SK-N-SH treated with all-trans-retinoic acid at 6 μM for 48 hours (cell line): ENCODE measurements at regions not wholly inside any gene's neighbourhood (a gene's known extent, or its start where the extent isn't known, plus 50 kb on each side); places are given as distances from the start of the nearest gene placed in this dataset.

Experiments used
- ATAC-seq: fragments of 200-7000 bp; cut with Tn5 transposase; 3 replicates; pipeline ENCODE4 v1.9.1; 2020; ENCODE audit warnings: mild to moderate bottlenecking, moderate library complexity
- BACH2 ChIP-seq: fragments of 250-450 bp; sonication (Bioruptor Pico); IDR thresholded peaks from 2 replicates; pipeline ENCODE4 v1.9.0; 2021; ENCODE audit warnings: mild to moderate bottlenecking, borderline replicate concordance
- CREB5 ChIP-seq: fragments of 250-450 bp; sonication (Bioruptor Pico); IDR thresholded peaks from 2 replicates; pipeline ENCODE4 v1.5.1; 2020; ENCODE audit warnings: low read depth, mild to moderate bottlenecking, moderate library complexity
- CSDC2 ChIP-seq: fragments of 250-450 bp; sonication (Bioruptor Pico); IDR thresholded peaks from 2 replicates; pipeline ENCODE4 v1.5.0; 2020; ENCODE audit warnings: mild to moderate bottlenecking, moderate library complexity
- CSRNP3 ChIP-seq: fragments of 250-450 bp; sonication (Bioruptor Pico); IDR thresholded peaks from 2 replicates; pipeline ENCODE4 v1.5.1; 2021; ENCODE audit warnings: mild to moderate bottlenecking, moderate library complexity
- ESRRG ChIP-seq: fragments of 250-450 bp; sonication (Bioruptor Pico); IDR thresholded peaks from 2 replicates; pipeline ENCODE4 v1.6.1; 2021; ENCODE audit warnings: mild to moderate bottlenecking
- ISL1 ChIP-seq: fragments of 250-450 bp; sonication (Bioruptor Pico); IDR thresholded peaks from 2 replicates; pipeline ENCODE4 v2.1.2; 2022; ENCODE audit warnings: mild to moderate bottlenecking, moderate library complexity
- OSR1 ChIP-seq: fragments of 250-450 bp; sonication (Bioruptor Pico); IDR thresholded peaks from 2 replicates; pipeline ENCODE4 v1.8.0; 2022; ENCODE audit warnings: moderate library complexity, mild to moderate bottlenecking, inconsistent platforms
- PPARA ChIP-seq: fragments of 250-450 bp; sonication (Bioruptor Pico); IDR thresholded peaks from 2 replicates; pipeline ENCODE4 v1.5.0; 2020; ENCODE audit warnings: mild to moderate bottlenecking, borderline replicate concordance
- RARB ChIP-seq: fragments of 250-450 bp; sonication (Bioruptor Pico); IDR thresholded peaks from 2 replicates; pipeline ENCODE4 v1.8.0; 2021; ENCODE audit warnings: mild to moderate bottlenecking, moderate library complexity
- SNAI2 ChIP-seq: fragments of 250-450 bp; sonication (Bioruptor Pico); IDR thresholded peaks from 2 replicates; pipeline ENCODE4 v1.5.0; 2020; ENCODE audit warnings: mild to moderate bottlenecking, moderate library complexity
- TCF4 ChIP-seq: fragments of 250-450 bp; sonication (Bioruptor Pico); IDR thresholded peaks from 2 replicates; pipeline ENCODE4 v1.8.0; 2021; ENCODE audit warnings: mild to moderate bottlenecking, moderate library complexity, borderline replicate concordance
- TOX ChIP-seq: fragments of 250-450 bp; sonication (Bioruptor Pico); IDR thresholded peaks from 2 replicates; pipeline ENCODE4 v1.8.0; 2021; ENCODE audit warnings: mild to moderate bottlenecking, moderate library complexity, borderline replicate concordance
- ZC3H10 ChIP-seq: fragments of 250-450 bp; sonication (Bioruptor Pico); IDR thresholded peaks from 2 replicates; pipeline ENCODE4 v1.5.1; 2021; ENCODE audit warnings: mild to moderate bottlenecking, moderate library complexity
- ZFP3 ChIP-seq: fragments of 250-450 bp; sonication (Bioruptor Pico); IDR thresholded peaks from 2 replicates; pipeline ENCODE4 v1.5.0; 2020; ENCODE audit warnings: mild to moderate bottlenecking, moderate library complexity
- ZFP30 ChIP-seq: fragments of 450-650 bp; formaldehyde crosslinking; IDR thresholded peaks from 2 replicates; pipeline ENCODE4 v1.5.0; 2022; ENCODE audit warnings: mild to moderate bottlenecking, moderate library complexity
- ZNF565 ChIP-seq: fragments of 450-650 bp; formaldehyde crosslinking; conservative IDR thresholded peaks from 2 replicates; pipeline ENCODE4 v1.5.0; 2020; ENCODE audit warnings: low read depth, mild to moderate bottlenecking, moderate library complexity
- ZNF70 ChIP-seq: fragments of 450-650 bp; formaldehyde crosslinking; IDR thresholded peaks from 2 replicates; pipeline ENCODE4 v1.5.0; 2020; ENCODE audit warnings: mild to moderate bottlenecking, moderate library complexity
- TF ChIP-seq, protein P1 (sequence below): fragments of 250-450 bp; sonication (Bioruptor Pico); IDR thresholded peaks from 2 replicates; pipeline ENCODE4 v1.8.0; 2021; ENCODE audit warnings: low read depth, mild to moderate bottlenecking, moderate library complexity, borderline replicate concordance
- TF ChIP-seq, protein P2 (sequence below): fragments of 250-450 bp; sonication (Bioruptor Pico); IDR thresholded peaks from 2 replicates; pipeline ENCODE4 v1.5.0; 2020; ENCODE audit warnings: mild to moderate bottlenecking, moderate library complexity

- ATAC-seq: no peak
- TF ChIP-seq PPARA (CRISPR knock-in tag): no peak
Observed at GRCh38 chr16:86372193-86372592, 138.1 kb upstream of the FOXF1 start.

DNA sequence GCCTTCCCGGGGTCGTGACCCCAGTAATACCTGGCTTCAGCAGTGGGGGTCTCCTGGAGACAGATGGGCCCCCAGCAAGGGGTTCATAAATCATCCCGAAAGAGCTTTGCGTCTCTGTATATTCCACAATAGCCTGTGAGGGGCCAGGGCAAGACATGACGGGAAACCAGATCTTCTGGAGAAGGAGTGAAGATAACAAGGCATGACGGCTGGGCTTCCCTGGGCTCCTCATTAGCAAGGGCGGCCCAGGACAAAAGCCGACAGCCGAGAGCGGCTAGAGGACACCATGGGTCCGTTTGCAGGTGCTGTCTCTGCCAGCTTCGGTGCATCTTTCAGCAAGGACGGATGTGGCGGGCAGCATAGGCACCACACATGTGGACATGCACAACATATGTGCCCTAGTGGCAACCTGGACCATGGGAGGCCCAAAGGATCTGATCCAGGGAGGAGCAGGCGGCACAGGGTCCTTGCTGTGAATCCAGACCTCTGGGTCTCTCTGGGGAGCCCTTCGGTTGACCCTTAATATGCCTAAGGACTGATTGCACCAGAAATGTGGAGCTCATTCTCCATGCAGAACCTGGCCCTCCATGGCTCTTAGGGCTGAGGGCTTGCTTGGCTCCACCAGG is 136.9 kb upstream of the FOXF1 start:
- TF ChIP-seq, protein P1, sequence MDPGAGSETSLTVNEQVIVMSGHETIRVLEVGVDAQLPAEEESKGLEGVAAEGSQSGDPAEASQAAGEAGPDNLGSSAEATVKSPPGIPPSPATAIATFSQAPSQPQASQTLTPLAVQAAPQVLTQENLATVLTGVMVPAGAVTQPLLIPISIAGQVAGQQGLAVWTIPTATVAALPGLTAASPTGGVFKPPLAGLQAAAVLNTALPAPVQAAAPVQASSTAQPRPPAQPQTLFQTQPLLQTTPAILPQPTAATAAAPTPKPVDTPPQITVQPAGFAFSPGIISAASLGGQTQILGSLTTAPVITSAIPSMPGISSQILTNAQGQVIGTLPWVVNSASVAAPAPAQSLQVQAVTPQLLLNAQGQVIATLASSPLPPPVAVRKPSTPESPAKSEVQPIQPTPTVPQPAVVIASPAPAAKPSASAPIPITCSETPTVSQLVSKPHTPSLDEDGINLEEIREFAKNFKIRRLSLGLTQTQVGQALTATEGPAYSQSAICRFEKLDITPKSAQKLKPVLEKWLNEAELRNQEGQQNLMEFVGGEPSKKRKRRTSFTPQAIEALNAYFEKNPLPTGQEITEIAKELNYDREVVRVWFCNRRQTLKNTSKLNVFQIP (CRISPR knock-in tag): no peak
- TF ChIP-seq, protein P2, sequence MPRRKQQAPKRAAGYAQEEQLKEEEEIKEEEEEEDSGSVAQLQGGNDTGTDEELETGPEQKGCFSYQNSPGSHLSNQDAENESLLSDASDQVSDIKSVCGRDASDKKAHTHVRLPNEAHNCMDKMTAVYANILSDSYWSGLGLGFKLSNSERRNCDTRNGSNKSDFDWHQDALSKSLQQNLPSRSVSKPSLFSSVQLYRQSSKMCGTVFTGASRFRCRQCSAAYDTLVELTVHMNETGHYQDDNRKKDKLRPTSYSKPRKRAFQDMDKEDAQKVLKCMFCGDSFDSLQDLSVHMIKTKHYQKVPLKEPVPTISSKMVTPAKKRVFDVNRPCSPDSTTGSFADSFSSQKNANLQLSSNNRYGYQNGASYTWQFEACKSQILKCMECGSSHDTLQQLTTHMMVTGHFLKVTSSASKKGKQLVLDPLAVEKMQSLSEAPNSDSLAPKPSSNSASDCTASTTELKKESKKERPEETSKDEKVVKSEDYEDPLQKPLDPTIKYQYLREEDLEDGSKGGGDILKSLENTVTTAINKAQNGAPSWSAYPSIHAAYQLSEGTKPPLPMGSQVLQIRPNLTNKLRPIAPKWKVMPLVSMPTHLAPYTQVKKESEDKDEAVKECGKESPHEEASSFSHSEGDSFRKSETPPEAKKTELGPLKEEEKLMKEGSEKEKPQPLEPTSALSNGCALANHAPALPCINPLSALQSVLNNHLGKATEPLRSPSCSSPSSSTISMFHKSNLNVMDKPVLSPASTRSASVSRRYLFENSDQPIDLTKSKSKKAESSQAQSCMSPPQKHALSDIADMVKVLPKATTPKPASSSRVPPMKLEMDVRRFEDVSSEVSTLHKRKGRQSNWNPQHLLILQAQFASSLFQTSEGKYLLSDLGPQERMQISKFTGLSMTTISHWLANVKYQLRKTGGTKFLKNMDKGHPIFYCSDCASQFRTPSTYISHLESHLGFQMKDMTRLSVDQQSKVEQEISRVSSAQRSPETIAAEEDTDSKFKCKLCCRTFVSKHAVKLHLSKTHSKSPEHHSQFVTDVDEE: no peak
- no peak for ATAC-seq

DNA sequence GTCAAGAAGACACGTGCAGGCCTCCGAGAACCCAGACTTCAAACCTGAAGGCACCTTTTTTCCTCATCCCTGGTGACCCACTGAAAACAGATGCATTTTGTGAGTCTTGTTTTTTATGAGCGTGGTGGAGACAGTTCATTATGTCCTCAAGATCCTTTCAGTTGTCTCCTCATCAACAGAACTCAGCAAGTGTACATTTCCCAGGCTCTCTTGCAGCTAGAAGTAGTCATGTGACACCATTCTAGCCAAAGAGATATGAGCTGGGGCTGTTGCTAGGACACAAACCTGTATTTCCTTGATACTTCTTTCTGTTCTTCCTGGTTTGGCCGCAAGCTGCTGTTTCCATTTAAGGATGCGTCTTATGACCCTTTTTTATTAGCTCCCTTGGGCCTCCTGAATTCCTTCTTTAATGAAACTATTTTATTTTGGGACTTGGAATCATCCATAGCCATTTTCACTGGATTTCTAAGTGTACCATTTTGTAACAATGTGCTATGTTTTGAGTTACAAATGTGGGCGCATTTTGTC is 135.7 kb upstream of the FOXF1 start:
- TF ChIP-seq, protein P1 (CRISPR knock-in tag): no peak
- no peak for TF ChIP-seq ZNF70 (CRISPR knock-in tag)
- no peak for TF ChIP-seq ISL1 (CRISPR knock-in tag)
- TF ChIP-seq ZC3H10 (CRISPR knock-in tag): no peak
- TF ChIP-seq ZNF565 (CRISPR knock-in tag): no peak
- ATAC-seq: no peak

- no peak; the same call in 1 of the 3 replicates for ATAC-seq
- no peak for TF ChIP-seq BACH2 (CRISPR knock-in tag)
- TF ChIP-seq OSR1: no peak
- TF ChIP-seq ZFP30: no peak
- no peak for TF ChIP-seq ZC3H10 (CRISPR knock-in tag)
- TF ChIP-seq ISL1 (CRISPR knock-in tag): no peak
- no peak for TF ChIP-seq TOX (CRISPR knock-in tag)
- TF ChIP-seq TCF4 (CRISPR knock-in tag): no peak
- no peak for TF ChIP-seq ZNF565 (CRISPR knock-in tag)
- TF ChIP-seq SNAI2 (CRISPR knock-in tag): no peak
- no peak for TF ChIP-seq RARB (CRISPR knock-in tag)
- TF ChIP-seq, protein P1 (CRISPR knock-in tag): no peak
- TF ChIP-seq CREB5 (CRISPR knock-in tag): no peak
- TF ChIP-seq ESRRG (CRISPR knock-in tag): no peak
- TF ChIP-seq CSRNP3 (CRISPR knock-in tag): no peak
- TF ChIP-seq CSDC2 (CRISPR knock-in tag): no peak
- TF ChIP-seq ZFP3 (CRISPR knock-in tag): no peak
- TF ChIP-seq, all 23 proteins: peak for 0
Observed at GRCh38 chr16:86375364-86375763, 135.0 kb upstream of the FOXF1 start.
